Stimulated activated CD8-positive, alpha-beta memory T cell treated with anti-CD3 and anti-CD28 coated beads, Interleukin-12 subunit alpha, Interleukin-12 subunit beta, amount 100 ng/mL, for 4 hours (primary cell): ENCODE measurements at regions not wholly inside any gene's neighbourhood (a gene's known extent, or its start where the extent isn't known, plus 50 kb on each side); places are given as distances from the start of the nearest gene placed in this dataset.
"Not testable (repeated sequence)": the region's sequence is repeated elsewhere in the genome, so short reads cannot be mapped to it uniquely, and the experiment has no call there.

Source experiments
- DNase-seq: peaks from one replicate; pipeline ENCODE4 v3.0.0-alpha.2; 2020; ENCODE audit warnings: low read depth

- no peak for DNase-seq
These were observed 730.3 kb downstream of the ZNF385D start for GRCh38 chr3:21020681-21021080.

GRCh38 chr3:21020043-21020442, 731.0 kb downstream of the ZNF385D start:
- DNase-seq: no peak

GRCh38 chr3:21017115-21017852, 733.7 kb downstream of the ZNF385D start:
- DNase-seq: no peak

GRCh38 chr3:21013566-21013965, 737.4 kb downstream of the ZNF385D start:
- no peak for DNase-seq

- DNase-seq: no peak
These were observed 751.3 kb downstream of the ZNF385D start for GRCh38 chr3:20999661-21000060.

GRCh38 chr3:20997183-20997582, 753.8 kb downstream of the ZNF385D start:
- DNase-seq: no peak

- no peak for DNase-seq
These were observed 760.1 kb downstream of the ZNF385D start for GRCh38 chr3:20990896-20991295.

GRCh38 chr3:20989653-20990052, 761.4 kb downstream of the ZNF385D start:
- not testable (repeated sequence) for DNase-seq

GRCh38 chr3:20984594-20985205, 766.3 kb downstream of the ZNF385D start:
- DNase-seq: no peak

GRCh38 chr3:20975188-20975651, 775.8 kb downstream of the ZNF385D start:
- no peak for DNase-seq

GRCh38 chr3:20974396-20974795, 776.6 kb downstream of the ZNF385D start:
- no peak for DNase-seq

- DNase-seq: not testable (repeated sequence)
These were observed 780.2 kb downstream of the ZNF385D start for GRCh38 chr3:20970807-20971206.

GRCh38 chr3:20967485-20967884, 781.5 kb upstream of the SGO1 start:
- DNase-seq: not testable (repeated sequence)

- DNase-seq: no peak
These were observed 772.2 kb upstream of the SGO1 start for GRCh38 chr3:20958161-20958560.

GRCh38 chr3:20945892-20946291, 759.9 kb upstream of the SGO1 start:
- no peak for DNase-seq

GRCh38 chr3:20935791-20936190, 749.8 kb upstream of the SGO1 start:
- no peak for DNase-seq

- no peak for DNase-seq
These were observed 745.8 kb upstream of the SGO1 start for GRCh38 chr3:20931834-20932233.

GRCh38 chr3:20930034-20930433, 744.0 kb upstream of the SGO1 start:
- DNase-seq: no peak

- no peak for DNase-seq
These were observed 738.8 kb upstream of the SGO1 start for GRCh38 chr3:20924646-20925385.

GRCh38 chr3:20921112-20921511, 735.1 kb upstream of the SGO1 start:
- DNase-seq: not testable (repeated sequence)

- DNase-seq: no peak
These were observed 731.1 kb upstream of the SGO1 start for GRCh38 chr3:20916951-20917606.

GRCh38 chr3:20914310-20914709, 728.3 kb upstream of the SGO1 start:
- DNase-seq: no peak
